ENCODE measurements at regions not wholly inside any gene's neighbourhood (a gene's known extent, or its start where the extent isn't known, plus 50 kb on each side); places are given as distances from the start of the nearest gene placed in this dataset.

DNA sequence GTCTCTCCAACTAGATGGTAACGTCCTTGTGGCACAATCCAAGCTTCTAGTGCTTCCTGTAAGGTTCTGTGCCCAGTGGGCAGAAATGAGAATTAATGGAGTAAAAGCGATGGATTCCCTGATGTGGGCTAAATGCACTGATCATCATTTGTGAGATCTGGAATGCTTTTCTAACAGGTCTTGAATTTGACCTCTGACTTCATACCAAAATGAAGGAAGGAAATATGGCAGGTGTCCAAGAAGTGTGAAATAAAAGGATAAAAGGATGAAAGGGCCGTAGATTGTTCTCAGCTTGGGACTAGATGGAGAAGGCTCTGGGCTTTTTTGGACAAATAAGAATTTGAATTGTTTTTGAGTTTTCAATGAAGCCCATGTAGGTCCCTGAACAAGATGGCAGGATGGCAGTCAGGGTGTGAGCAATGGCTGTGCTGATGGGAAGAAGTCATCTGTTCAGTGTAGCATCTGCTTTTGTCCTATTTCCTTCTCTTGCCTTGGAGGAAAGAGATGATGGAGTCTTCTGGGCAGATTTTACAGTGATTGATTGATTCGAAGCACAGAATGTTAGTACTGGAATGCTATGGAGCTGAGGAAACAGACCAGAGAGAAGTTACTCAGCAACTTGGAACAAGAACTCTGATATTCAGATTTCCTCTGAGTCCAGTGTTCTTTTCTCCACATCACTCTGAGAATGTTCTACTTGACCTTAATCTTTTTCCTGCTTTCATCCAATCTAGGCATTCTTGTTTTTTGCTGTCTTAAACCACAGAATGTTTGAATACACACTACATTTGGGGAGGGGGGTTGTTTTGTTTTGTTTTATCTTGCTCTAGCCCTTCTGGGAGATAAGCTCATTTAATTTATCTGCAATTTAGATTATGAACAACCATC lies 286.0 kb downstream of the HLX start:
- DNase-seq: peak; percentile 56

DNA sequence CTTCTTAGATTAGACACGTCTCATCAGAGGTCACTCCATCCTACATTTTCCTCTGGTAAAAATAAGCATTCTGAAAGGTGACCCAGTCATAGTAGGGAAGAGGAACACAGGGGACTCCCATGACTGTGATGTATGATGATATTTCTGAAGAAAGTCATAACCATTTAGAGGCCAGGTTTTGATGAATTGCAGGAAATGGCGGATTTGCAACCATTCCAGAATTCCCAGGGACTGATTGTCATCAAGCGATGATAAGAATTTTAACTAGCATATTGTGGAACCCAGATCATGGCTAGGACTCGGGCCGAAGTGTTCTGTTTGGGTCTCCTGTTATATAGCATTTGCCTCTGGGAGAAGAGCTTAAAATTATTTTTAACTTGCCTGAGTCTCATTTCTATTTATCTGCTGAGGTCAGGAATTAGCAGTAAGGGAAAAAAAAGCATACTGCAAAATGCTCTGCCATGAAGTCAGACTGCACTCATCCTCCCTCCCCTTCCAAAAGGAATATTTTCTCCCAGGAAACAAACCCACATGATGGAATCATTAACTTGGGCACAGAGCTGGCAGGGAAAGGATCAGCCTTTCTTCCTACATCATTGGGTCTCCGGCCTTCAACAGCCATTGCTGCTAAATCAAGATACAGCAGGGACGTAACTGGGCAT lies 286.7 kb downstream of the HLX start:
- DNase-seq: peak; percentile 72

DNA sequence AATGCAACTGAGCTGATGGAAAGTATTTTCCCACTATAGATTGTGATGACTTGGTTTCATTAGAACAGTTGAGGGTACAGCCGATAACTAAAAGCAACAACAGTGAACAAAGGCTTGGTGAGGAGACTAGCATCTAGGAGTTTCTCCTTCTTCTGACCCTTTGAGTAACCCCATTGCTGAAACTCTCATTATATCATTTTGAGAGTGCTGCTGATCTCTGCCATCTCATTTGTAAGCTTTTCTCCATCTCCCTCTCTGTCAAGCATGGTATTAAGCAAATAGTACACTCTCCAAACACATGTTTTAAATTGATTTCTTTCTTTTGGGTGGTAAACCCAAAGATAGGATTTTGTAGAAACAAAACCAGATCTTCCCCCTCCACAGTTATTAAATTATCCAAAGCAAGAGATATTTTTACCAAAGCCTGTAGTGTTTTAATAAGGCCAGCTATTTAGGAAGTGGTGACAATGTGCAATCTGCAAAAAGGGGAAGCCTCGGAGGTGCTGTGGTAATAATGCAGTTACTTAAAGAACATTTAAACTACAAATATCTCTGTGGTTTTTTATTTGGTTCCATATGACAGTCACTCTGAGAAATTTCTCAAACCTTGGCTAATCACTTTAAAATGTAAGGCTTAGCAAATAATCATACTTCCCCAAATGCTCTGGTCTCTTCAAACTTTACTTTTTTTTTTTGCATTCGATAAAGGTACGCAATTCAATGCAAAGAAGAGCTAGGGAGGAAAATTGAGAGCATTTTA lies 287.5 kb downstream of the HLX start:
- DNase-seq: peak; percentile 62

DNA sequence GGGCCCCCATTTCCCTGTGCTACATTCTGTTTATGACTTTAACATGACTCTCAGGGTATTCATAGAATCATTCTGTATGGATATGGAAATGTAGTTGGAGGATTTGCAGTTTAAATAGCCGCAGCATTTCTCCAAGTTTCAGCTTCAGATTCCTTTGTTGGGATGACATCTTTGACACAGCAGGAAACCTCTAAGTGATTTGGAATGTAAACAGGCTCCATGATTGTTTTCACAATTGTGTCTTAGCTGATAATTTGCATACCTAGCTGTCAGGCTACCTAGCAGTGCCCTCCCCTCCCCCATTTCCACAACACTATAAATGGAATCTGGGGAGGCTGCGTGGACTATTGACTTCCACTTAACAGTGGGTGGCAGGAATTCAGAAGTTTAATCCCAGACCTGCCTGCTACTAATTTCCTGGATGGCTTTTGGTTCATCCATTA lies 290.2 kb downstream of the HLX start:
- DNase-seq: peak; percentile 95

DNA sequence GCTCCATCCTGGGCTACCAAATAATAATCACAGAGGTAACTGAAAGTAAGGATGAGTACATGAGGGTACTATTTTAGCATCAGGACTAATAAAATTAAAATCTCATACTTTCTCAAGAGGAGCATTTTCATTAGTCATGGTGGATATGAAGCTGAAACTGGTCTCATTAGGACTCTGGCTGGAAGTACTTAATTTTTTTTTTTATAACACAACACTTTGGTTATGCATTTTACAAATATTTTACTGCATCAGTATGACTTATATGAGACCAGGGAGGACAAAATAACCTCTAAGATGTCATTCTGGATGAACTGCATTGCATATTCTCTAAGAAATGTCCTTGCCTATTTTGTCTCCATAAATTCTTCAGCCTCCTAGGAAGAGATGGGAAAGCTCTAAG lies 290.9 kb downstream of the HLX start:
- peak; percentile 61 for DNase-seq

DNA sequence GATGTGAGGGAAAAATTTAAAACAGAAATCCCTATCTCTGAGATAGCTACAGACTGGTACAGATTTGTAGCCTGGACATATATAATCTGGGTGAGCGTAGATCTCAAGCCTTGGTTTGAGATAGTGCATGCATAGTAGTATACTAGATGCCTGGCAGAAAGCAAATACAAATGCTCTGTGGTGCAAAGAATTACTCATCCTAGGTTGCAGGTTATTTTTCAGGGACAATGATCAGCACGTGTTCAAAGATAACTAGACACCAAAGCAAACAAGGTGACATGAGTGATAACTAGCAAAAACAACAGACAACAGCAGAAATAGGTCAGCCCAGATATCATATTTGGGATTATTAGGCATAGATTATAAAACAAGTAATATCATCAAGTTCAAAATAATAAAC lies 292.5 kb downstream of the HLX start:
- no peak for DNase-seq

DNA sequence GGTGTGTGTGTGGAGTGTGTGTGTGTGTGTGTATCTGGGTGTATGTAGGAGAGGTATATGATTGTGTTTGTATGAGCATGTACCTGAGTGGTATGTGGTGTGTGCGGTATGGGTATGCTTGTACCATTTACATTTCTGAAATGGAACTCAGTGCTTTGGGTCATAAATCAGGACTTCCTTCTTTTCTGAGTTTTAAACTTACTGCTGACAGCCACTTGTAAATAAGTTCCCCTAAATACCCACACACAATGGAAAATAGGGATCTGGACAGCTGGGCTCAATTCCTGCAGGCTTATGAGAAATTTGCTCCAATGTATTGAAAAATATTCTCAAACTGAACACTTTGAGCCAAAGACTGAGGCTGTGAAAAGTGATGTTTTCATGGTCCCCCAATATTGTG lies 293.6 kb downstream of the HLX start:
- DNase-seq: no peak

DNA sequence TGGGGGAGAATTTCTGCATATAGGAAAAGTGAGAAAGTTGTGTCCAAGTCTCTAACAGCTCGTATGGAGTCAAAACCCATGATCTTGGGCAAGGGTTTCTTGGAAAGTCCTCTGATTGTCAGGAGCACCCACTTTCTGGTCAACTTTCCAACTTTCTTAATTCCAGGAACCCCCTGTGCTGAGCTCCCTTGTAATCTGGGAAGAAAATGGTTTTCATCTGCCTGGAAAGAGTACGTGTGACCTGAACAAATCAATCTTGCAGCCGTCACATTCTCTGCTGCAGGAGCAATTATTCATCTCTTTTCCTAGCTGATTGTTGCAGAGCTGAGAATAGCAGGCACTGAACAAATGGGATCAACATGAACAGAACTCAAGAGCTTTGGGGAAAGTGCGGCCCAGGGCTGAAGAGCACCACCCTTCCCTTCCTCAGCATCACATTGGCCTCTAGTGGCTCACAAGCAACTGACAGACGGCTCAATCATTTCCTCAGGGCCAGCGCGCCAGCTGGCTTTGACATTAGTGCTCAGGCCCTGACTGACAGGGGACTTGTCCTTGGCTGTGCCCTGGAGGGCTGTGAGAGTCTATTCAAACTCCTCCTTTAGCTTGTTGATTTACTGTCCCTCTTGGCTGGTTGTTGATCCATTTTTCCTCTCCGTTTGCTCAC lies 295.2 kb downstream of the HLX start:
- DNase-seq: no peak

DNA sequence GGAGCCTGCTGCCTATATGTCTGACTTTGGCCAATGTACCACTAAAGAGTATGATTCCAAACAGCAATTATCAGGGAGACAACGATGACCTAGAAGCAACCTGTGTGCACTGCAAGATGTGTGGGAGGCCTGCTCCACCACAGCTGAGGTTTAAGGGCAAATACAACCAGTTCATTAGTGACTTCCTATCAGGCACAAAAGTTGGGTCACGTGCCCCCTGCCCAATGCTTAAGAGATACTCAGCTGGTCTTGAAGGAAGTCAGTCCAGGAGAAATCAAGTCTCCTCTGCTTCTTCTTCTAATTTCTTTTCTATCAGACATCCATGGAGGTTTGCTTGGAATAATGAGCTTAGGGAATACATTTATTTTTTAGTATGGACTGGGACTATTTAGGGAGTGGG lies 296.0 kb downstream of the HLX start:
- no peak for DNase-seq

DNA sequence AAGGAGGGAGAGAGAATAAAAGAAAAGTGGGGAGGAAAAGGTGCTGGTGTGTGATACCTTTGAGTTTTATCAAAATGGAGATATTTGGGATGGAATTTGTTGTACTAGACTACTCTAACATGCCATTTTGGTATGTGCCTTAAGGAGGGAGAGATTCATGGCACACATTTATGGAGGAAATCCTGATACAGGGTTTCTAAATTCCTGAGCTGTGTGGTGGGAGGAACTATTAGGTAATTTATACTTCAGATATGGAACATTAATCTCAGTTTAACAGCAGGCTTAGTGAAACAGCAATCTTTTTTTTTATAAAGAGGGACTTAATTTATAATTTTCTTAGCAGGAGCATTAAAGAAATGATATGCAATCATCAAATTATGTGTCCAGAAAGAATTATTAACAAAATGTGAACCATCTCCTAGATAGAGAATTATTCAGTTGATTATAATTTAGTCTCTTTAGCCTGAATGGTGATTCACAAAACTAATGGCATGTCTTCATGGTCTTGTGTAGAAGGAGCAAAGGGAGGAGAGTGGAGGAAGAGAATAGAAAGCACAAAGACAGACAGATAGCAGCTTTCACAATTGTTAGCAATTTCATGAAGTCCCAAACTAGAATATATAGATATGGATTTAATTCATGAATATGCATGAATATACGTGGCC lies 301.6 kb downstream of the HLX start:
- no peak for DNase-seq

DNA sequence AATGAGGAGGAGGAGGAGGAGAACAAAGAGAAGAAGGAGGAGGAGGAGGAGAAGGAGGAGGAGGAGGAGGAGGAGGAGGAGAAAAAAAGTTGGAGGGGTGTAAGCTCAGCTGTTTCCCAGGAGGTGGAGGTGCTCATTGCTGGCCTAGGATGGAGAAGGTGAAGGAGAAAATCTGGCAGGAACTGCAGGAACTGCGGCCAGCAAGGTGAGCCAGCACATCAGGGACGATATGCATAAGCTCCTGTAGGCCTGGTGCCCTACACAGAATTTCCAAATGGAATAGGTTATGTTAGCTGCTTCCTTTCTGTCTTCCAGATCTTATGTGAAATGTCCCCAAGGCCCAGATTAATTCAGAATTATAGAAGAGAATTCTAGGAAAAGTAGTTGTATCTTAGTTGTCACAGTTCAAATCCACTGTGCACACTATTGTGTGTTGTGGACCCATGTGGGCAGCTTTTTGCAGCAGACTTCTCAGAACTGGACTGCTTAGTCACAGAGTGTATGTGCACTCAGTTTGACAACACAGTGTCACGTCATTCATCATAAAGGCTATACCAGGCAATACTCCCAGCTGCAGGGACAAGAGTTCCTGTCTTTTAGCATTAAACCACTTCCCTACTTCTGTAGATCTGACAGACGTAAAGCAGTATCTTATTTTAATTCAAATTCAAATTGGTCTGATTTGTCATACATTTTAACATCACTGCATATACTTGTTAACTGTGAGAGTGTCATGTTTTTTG lies 303.7 kb downstream of the HLX start:
- no peak for DNase-seq

DNA sequence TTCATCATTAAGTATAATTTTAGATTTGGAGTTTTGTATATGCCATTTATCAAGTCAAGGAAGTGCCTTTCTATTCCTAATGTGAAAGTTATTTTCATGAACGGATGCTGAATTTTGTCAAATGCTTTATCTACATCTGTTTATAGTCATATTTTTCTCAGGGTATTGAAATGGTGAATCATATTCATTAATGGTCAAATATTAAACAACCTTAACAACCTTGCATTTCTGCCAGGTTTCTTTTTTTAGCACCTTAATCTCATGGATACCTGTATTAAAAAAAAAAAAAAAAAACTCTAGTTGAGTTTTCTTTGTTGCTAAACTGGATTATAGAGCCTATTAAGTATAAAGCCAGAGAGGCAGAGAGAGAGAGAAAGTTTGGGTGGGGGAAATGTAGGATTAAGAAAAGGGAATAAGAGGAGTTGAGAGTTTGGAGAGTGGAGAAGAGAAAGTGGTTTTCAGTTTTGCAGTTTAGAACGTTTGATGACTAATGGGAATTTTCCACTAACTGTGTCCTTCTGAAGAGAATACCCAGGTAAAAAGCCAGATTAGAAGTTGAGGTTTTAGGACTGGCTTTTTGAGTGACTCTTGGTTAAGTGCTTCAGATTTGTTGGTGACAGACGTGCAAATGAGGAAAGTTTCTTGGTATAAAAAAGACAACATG lies 305.0 kb downstream of the HLX start:
- DNase-seq: no peak

DNA sequence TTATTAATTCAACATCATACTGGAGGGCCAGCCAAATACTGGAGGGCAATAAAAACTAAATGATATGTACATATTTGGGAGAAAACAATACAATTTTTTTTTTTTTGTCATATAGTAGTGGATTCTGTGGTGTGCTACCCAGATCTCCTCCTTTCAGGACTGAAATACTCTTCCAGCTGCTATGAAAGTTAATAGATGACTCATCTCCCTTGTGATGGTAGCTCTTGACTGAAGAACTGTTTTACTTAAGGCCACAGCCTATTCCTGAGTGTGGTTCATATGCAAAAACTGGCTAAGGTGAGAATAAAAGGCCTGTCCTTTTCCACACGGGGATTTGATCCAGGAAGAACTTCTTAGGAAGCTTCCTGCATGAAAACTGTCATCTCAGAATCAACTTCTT lies 307.9 kb downstream of the HLX start:
- DNase-seq: no peak

DNA sequence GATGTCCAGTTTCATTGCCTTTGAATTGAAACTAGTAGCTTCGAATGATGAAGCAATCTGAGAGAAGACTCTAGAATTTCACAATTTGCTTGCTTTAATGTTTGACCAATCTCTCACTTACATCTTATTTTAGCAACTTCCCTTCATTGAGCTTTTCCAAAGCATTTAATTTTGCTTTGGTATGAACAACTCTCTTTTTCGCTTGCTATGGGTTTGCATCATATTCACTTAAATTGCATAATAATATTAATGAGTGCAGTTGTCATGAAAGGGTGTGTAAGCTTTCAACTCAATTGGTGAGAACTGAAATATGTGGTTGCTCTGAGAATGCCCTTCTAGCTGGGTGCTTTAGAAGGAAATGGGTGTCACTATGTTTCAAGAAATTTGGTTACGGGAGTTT lies 309.2 kb downstream of the HLX start:
- DNase-seq: peak; percentile 16

DNA sequence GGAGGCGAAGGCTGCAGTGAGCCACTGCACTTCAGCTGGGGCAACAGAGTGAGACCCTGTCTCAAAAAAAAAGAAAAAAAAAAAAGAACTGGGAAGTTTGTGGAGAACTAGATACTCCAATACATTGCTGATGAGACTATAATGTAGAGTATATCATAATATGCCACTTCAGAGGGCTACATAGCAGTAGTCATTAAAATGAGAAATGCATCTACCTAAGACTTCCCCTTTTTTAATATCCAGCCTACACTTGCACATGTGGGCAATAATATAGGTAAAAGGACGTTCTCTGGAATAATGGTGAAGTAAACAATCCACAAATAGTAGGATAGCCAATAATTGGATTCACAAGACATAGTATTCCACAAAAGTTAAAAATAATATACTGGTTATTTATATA lies 311.0 kb downstream of the HLX start:
- DNase-seq: no peak

DNA sequence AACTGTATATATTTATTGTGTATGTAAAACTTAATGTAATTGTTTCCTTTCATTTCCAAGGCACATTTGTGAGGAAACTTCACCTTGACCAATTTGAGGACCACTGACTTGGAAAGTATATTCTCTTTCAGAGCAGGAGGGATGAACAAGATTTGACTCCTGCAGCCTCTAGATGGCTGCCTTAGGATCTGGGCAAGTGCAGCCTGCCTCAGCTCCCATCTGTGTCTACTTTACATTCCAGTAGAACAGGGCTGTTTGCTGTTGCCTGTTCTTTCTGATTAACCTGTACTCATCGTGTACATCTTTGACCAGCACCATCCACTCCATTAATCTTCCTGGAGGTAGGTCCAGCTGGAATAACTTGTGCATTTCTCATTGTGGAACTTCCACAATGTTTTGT lies 312.8 kb downstream of the HLX start:
- DNase-seq: no peak

DNA sequence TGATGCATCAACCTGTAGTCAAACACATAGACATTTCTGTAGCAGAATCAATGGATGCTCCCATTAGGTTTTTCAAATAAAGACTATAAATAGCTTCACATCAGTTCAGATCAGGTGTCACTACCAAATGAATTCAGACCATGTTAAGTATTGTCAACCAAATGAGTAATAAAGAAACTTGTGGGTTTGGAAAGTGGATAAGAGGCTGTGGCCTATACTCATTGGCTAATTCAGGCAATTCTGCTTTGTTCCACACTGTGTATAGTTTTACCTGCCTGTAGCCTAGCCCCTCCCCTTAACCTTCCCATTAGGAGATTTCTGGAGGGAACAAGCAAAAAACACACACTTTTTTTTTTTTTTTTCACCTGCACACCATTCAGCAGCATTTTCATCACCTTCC lies 321.2 kb downstream of the HLX start:
- DNase-seq: no peak

DNA sequence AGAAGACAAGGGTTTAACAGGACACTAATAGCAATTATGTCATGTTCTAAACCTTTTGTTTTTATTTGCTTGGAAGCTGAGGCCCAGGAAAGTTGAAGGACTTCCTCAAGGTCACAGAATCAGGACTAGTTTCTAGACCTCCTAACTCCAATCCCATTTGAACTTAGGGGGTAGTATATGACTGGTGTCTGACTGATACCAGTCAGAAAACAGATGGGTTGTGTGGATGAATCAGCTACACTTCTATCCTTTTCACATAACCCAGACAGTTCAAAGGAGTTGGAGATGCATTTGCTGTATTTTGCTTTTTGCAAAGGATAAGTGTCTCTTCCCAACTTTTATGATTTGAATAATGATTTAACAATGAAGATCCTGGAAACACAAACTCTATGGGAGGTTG lies 322.5 kb downstream of the HLX start:
- DNase-seq: no peak

DNA sequence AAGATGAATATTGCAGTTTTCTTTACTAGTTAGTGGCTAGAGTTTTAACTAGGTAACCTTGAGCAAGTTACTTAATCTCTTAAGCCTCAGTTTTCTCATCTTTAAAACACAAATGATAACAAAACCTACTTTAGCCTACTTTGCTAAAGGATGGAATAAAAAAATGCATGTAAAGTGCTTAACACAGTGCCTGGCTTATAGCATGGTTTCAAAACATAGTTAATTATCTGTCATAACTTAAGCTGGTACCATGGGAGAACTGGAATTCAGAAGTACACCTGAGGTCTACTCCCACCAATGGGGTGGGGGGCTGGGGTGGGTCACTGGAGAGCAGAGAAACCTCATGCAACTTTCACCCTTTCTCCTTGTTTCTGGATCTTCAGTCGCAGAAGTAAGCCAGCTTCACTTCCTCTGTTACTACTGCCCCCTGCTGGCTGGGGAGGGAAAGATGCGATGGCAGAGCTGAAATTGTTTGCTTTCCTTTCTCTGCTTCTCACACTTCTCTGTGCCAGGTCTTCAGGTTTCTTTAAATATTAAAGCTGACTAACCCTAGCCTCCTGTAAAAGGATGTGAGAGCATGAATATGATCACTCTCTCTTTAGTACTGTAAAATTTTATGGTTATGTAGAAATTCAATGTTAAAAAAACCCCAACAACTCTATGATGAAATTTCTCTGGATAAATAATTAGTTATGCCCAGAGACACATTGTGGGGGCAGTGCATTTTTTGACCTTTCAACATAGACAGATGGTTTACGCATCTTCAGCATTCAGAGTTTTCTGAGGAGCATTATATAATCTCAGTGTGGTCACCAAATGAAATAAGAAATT lies 324.2 kb downstream of the HLX start:
- DNase-seq: peak; percentile 74

All from fibroblast of skin of right biceps (primary cell).